ENCODE measurements at regions not wholly inside any gene's neighbourhood (a gene's known extent, or its start where the extent isn't known, plus 50 kb on each side); places are given as distances from the start of the nearest gene placed in this dataset.

- TF ChIP-seq POLR2A (IDR thresholded peaks at IDR 0.05; ENCODE audit: low read depth, low read length): no peak
- no peak for DNase-seq (ENCODE audit: insufficient read length, low spot score)
- FAIRE-seq: no peak
Observed at GRCh38 chr5:168177831-168178450, 113.5 kb upstream of the WWC1 start.

GRCh38 chr5:168179192-168179593 lies 112.3 kb upstream of the WWC1 start:
- TF ChIP-seq POLR2A (IDR thresholded peaks at IDR 0.05; ENCODE audit: low read depth, low read length): no peak
- DNase-seq (ENCODE audit: insufficient read length, low spot score) (no peak), FAIRE-seq (no peak)

- DNase-seq (ENCODE audit: insufficient read length, low spot score) (no peak), FAIRE-seq (no peak)
- no peak for TF ChIP-seq POLR2A (IDR thresholded peaks at IDR 0.05; ENCODE audit: low read depth, low read length)
Observed at GRCh38 chr5:168182269-168182668, 109.2 kb upstream of the WWC1 start.

GRCh38 chr5:168184103-168184502 lies 107.3 kb upstream of the WWC1 start:
- FAIRE-seq: no peak

GRCh38 chr5:168186289-168187074 lies 105.0 kb upstream of the WWC1 start:
- DNase-seq (ENCODE audit: insufficient read length, low spot score) (no peak), FAIRE-seq (no peak)
- no peak for TF ChIP-seq POLR2A (IDR thresholded peaks at IDR 0.05; ENCODE audit: low read depth, low read length)

More at GRCh38 chr5:168184103-168184502, 107.3 kb upstream of the WWC1 start:
- no peak for TF ChIP-seq POLR2A (IDR thresholded peaks at IDR 0.05; ENCODE audit: low read depth, low read length)
- no peak for DNase-seq (ENCODE audit: insufficient read length, low spot score)

- FAIRE-seq (no peak), DNase-seq (ENCODE audit: insufficient read length, low spot score) (no peak)
- TF ChIP-seq POLR2A (IDR thresholded peaks at IDR 0.05; ENCODE audit: low read depth, low read length): no peak
Observed at GRCh38 chr5:168187614-168188013, 103.8 kb upstream of the WWC1 start.

GRCh38 chr5:168188182-168188581 lies 103.3 kb upstream of the WWC1 start:
- no peak for DNase-seq (ENCODE audit: insufficient read length, low spot score)
- FAIRE-seq: no peak
- no peak for TF ChIP-seq POLR2A (IDR thresholded peaks at IDR 0.05; ENCODE audit: low read depth, low read length)

- TF ChIP-seq POLR2A (IDR thresholded peaks at IDR 0.05; ENCODE audit: low read depth, low read length): no peak
- no peak for DNase-seq (ENCODE audit: insufficient read length, low spot score)
- FAIRE-seq: no peak
Observed at GRCh38 chr5:168192120-168192519, 99.3 kb upstream of the WWC1 start.

GRCh38 chr5:168193493-168194250 lies 97.8 kb upstream of the WWC1 start:
- DNase-seq (ENCODE audit: insufficient read length, low spot score) (no peak), FAIRE-seq (no peak)
- TF ChIP-seq POLR2A (IDR thresholded peaks at IDR 0.05; ENCODE audit: low read depth, low read length): no peak

GRCh38 chr5:168195110-168195509 lies 96.3 kb upstream of the WWC1 start:
- no peak for DNase-seq (ENCODE audit: insufficient read length, low spot score)
- no peak for FAIRE-seq
- no peak for TF ChIP-seq POLR2A (IDR thresholded peaks at IDR 0.05; ENCODE audit: low read depth, low read length)

GRCh38 chr5:168198359-168198758 lies 93.1 kb upstream of the WWC1 start:
- DNase-seq (ENCODE audit: insufficient read length, low spot score) (no peak), FAIRE-seq (no peak)
- no peak for TF ChIP-seq POLR2A (IDR thresholded peaks at IDR 0.05; ENCODE audit: low read depth, low read length)

GRCh38 chr5:168202996-168203395 lies 88.4 kb upstream of the WWC1 start:
- DNase-seq (ENCODE audit: insufficient read length, low spot score): no peak
- no peak for TF ChIP-seq POLR2A (IDR thresholded peaks at IDR 0.05; ENCODE audit: low read depth, low read length)
- no peak for FAIRE-seq

GRCh38 chr5:168204165-168204564 lies 87.3 kb upstream of the WWC1 start:
- no peak for DNase-seq (ENCODE audit: insufficient read length, low spot score)
- no peak for FAIRE-seq
- no peak for TF ChIP-seq POLR2A (IDR thresholded peaks at IDR 0.05; ENCODE audit: low read depth, low read length)

GRCh38 chr5:168207450-168208029 lies 83.9 kb upstream of the WWC1 start:
- FAIRE-seq: no peak
- no peak for TF ChIP-seq POLR2A (IDR thresholded peaks at IDR 0.05; ENCODE audit: low read depth, low read length)
- DNase-seq (ENCODE audit: insufficient read length, low spot score): no peak

Data from H54 (cell line).